HG03457 (cell line): ENCODE measurements at regions not wholly inside any gene's neighbourhood (a gene's known extent, or its start where the extent isn't known, plus 50 kb on each side); places are given as distances from the start of the nearest gene placed in this dataset.
"Not testable (repeated sequence)": the region's sequence is repeated elsewhere in the genome, so short reads cannot be mapped to it uniquely, and the experiment has no call there.

Source experiments
- ATAC-seq: cut with Tn5 transposase; IDR thresholded peaks from one replicate; pipeline ENCODE4 v1.9.1; 2021; ENCODE audit warnings: moderate number of reproducible peaks; ENCODE audit not compliant: unreplicated experiment

GRCh38 chr2:236998758-236999157 lies 86.9 kb upstream of the COPS8 start:
- ATAC-seq, result no peak

- ATAC-seq, result no peak
Measured at GRCh38 chr2:237000481-237000880, 85.2 kb upstream of the COPS8 start.

- not testable (repeated sequence) for ATAC-seq
Measured at GRCh38 chr2:237005341-237005740, 80.3 kb upstream of the COPS8 start.

- ATAC-seq, result no peak
Measured at GRCh38 chr2:237011206-237011795, 74.4 kb upstream of the COPS8 start.

- ATAC-seq, result no peak
Measured at GRCh38 chr2:237012004-237012403, 73.7 kb upstream of the COPS8 start.

DNA sequence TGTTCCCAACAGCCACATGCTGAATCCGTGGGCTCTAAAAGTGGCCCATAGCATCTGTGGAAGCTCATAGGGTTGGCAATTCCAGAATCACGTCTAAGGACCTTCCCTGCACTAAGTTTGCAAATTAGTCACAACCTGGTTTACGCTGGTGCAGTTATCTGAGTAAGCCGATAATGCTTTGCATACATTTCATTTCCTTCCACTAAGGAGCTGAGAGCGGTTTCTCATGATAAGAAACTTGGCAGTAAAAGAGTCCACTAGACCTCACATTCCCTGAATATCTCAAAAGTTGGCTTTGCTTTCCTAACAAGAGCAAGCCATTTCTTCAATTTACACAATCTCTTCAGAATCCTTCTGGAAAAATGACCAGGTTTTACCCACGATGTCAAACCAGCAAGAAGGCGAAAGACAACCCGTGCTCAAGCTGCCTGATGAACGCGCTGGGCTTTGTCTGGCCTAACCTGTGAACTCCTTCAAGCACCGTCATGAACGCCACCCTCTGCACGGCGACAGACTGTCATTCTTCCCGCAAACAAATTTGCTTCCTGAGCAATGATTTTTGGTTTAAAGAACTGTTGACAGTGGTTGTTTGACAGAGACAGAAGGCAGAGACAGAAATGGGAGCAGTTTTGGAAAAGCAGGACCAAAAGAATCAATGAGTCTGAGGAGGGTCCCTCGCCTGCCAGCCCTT lies 73.0 kb upstream of the COPS8 start:
- ATAC-seq, result no peak

- ATAC-seq, result no peak
Measured at GRCh38 chr2:237016121-237016915, 69.4 kb upstream of the COPS8 start.

GRCh38 chr2:237020090-237020489 lies 65.6 kb upstream of the COPS8 start:
- no peak for ATAC-seq

DNA sequence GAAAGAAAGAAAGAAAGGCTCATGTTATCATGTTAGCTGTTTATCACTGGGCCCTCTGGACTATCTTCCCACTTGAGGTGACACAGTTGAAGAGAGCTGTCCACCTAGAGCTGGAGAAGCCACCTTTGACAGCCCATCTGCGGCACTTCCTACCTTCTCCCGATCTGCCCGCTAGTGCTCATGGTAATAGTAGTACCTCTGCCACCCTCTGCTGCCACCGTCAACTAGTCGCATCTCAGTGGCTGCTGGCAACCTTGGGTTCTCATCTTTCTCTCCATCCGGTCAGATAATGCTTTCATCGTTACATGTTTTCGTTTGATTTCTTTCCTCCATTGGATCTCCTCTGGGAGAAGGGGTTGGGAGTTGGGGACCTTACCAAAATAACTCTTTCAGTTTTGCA lies 63.2 kb upstream of the COPS8 start:
- ATAC-seq, result no peak

DNA sequence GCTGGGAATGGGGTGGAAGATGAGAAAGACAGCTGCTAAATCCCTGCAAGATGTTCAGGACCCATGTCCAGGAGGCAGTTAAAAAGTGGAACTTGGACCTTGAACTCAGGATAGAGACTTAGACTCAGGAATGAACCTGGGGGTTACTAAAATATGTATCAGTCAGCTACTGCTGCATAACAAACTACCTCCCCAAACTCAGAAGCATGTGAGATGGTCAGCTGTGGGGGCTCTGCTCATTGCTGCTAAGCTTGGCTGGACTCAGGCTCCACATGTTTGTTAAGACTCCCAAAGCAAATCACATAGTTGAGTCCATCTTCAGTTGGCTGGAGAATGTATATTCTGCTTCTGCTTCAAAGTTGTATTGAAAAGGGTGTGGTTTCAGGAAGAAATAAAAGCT lies 61.4 kb upstream of the COPS8 start:
- no peak for ATAC-seq

DNA sequence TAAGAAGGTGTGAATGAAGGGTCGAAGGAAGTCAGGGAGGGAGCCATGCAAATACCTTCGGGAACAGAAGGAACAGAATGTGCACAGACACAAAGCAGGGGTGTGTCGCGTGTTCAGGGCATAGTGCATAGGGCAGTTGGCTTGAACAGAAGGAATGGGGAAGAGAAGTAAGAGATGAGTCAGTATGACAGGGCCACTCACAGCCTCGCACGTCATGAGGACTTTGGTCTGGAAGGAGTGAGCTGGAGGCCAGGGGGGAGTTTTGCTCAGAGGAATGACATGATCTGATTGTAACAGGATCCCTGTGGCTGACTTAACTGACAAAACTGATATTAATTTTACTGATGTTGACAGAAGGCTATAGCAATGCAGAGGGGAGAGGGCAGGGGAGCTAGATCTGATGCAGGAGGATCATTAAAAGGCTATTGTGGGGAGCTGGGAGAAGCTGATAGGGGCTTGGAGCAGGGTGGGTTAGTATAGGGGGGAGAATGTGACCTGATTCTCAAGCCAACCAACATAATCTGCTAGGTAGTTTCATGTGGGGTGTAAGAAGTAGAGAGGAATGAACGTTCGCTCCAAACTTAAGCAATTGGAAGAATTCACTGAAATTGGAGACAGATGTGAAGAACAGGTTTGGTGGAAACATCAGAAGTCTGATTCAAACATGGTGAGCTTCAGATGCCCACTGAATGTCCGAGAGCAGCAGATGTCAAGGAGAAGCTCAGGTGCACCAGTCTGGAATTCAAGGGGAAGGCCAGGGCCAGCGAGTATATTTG lies 60.4 kb upstream of the COPS8 start:
- ATAC-seq, result no peak

DNA sequence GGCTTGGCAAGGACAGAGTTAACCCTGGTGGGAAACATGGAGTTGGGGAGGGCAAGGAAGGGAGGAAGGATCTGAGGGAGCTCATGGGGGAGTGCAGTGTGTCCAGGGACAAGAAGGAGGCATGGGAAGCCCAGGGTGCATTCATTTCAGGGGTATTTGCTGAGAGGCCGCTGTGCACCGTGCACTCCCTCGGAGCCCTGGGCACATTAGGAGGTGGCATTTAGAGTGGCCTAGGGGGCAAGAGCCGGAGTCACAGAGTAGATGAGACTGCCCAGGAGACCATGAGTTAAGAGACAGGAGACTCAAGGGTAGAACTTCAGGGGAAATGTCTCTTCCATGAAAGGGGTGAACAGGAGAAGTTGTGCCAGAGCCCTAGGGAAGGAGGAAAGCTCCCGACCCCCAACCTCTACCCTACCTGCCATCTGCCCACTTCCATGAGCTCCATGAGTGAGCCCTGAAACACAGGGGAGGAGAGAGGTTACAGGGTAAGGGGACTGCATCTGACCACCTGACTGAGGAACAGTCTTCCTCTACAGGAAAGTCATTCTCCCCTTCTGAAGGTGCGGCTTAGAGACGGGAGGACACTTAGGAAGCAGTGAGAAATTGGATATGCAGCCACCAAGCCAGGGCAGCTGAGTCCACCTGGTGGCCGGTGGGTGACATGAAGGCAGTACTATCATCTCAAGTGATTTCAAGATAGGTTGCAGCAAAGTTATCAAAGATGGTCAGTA lies 58.5 kb upstream of the COPS8 start:
- ATAC-seq, result no peak

DNA sequence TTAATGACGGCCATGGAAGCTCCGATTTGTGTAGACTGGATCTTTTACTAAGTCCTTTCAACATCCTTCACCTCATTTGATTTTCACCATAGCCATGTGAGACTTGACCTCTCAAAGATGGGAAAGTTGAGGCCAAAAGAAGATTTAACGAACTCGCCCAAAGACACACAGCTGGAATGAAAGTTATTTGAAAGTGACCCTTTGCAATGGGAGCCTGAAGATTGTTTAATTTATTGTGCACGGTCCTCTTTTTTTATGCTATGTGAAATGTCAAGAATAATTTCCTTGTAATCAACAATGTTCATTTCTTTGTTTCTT lies 58.0 kb upstream of the COPS8 start:
- ATAC-seq, result no peak

DNA sequence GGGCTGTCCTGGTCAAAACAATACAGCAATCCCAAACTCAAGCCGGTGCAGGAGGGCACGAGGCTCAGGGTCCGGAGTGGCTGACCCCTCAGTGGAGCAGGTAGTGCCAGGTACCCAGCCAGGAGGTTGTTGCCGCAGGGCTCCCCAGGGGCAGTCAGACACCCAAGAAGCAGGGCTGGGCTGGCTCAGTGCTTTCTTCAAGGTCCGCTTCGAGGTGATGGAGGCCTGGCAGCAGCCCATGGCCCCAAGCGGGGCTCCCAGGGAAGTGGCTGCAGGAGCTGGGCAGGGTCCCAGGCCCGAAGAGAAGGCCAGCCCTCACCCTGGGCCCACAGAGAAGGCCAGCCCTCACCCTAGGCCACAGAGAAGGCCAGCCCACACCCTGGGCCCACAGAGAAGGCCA lies 55.3 kb upstream of the COPS8 start:
- ATAC-seq, result no peak

- ATAC-seq, result no peak
Measured at GRCh38 chr2:237033536-237034060, 52.1 kb upstream of the COPS8 start.

DNA sequence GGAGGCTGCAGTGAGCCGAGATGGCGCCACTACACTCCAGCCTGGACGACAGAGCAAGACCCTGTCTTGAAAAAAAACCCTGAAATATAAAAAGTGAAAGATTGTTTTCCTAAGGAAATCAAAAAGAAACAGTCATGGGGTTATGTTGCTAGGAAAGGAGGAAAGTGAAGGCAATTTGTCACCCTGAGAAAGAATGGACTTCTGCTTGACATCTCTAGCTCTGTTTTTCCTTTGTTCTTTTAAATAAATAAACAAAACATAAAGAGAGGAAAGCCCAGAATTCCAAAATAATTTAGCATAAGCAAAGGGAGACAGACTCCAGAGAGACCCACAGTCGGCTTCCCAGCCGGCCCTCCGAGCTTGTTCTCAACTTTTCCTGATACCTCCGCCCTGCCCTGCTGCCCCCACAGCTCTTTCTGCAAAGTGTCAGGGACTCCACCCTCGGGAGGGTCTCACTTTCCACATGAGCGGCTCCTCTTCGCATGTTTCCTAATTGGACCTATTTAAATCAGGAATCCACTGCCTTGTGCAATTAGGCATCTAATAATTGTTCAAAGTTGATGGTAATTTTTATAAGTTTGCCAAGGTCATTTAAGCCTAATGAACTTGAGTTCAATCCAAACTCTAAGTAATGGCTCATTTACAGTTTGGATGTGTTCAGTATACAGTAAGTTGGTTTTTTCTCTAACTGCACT lies 49.8 kb upstream of the COPS8 start:
- no peak for ATAC-seq
